Panc1 (cell line): ENCODE measurements at regions not wholly inside any gene's neighbourhood (a gene's known extent, or its start where the extent isn't known, plus 50 kb on each side); places are given as distances from the start of the nearest gene placed in this dataset.

Experiments used
- ATAC-seq: fragments of 200-7000 bp; cut with Tn5 transposase; 2 replicates; pipeline ENCODE4 v1.9.1; 2020; ENCODE audit warnings: mild to moderate bottlenecking, moderate library complexity
- BruUV-seq: library from RNA; stranded (reverse); fragments of 400-500 nt; replicated peaks from 2 replicates; lab custom pipeline; 2021; lab: Mats Ljungman, UMichigan
- CTCF ChIA-PET: fragments of 300-600 bp; sonication (Branson Sonifier 250); formaldehyde crosslinking; loops from one replicate; lab custom pipeline; 2022; ENCODE audit warnings: antibody characterized with exemption; lab: Charles Lee
- POLR2A ChIA-PET: fragments of 300-600 bp; sonication (Branson Sonifier 250); formaldehyde crosslinking; loops from one replicate; lab custom pipeline; 2022; ENCODE audit warnings: antibody characterized with exemption; lab: Charles Lee
- DNase-seq: peaks from one replicate; pipeline ENCODE4 v3.0.0-alpha.2; 2010; ENCODE audit warnings: low read depth, low spot score
- H3K27ac ChIP-seq: 2 replicates; pipeline ENCODE4 v1.5.1; 2011; ENCODE audit warnings: mild to moderate bottlenecking, low read length, inconsistent platforms
- H3K27me3 ChIP-seq: fragments of 200-500 bp; sonication (Bioruptor generic); 2 replicates; pipeline ENCODE4 v1.6.0; 2014; ENCODE audit warnings: low read length, inconsistent platforms; ENCODE audit not compliant: control insufficient read depth, insufficient read depth
- H3K36me3 ChIP-seq: fragments of 200-500 bp; sonication (Bioruptor generic); 2 replicates; pipeline ENCODE4 v1.5.1; 2014; ENCODE audit warnings: inconsistent platforms, mild to moderate bottlenecking, low read length, moderate library complexity; ENCODE audit not compliant: control insufficient read depth, insufficient read depth
- H3K4me1 ChIP-seq: 2 replicates; pipeline ENCODE4 v1.5.1; 2011; ENCODE audit warnings: inconsistent platforms, mild to moderate bottlenecking, low read length, moderate library complexity; ENCODE audit not compliant: control insufficient read depth, insufficient read depth
- H3K4me3 ChIP-seq, 2 experiments: 2 replicates each; pipeline ENCODE4 v1.5.1; 2011 to 2012; ENCODE audit warnings: low read depth in 2 of 2, low read length in 2 of 2, mild to moderate bottlenecking in 2 of 2, inconsistent platforms in 1 of 2, moderate library complexity in 1 of 2
- H3K9me3 ChIP-seq: fragments of 200-500 bp; sonication (Bioruptor generic); 2 replicates; pipeline ENCODE4 v1.5.1; 2014; ENCODE audit warnings: low read depth, mild to moderate bottlenecking, inconsistent platforms, low read length, moderate library complexity; ENCODE audit not compliant: control insufficient read depth, insufficient read depth
- CTCF ChIP-seq: fragments of 450-650 bp; IDR thresholded peaks from 2 replicates; pipeline ENCODE4 v1.5.1; 2017; ENCODE audit warnings: mild to moderate bottlenecking
- POLR2AphosphoS5 ChIP-seq: IDR thresholded peaks from 2 replicates; pipeline ENCODE4 v1.6.1; 2012; ENCODE audit warnings: mild to moderate bottlenecking, low read depth, low read length, moderate library complexity
- REST ChIP-seq, 2 experiments: IDR thresholded peaks; 2 replicates each; pipeline ENCODE4 v1.6.1; 2011 to 2012; ENCODE audit warnings: low read depth in 2 of 2, control low read depth in 1 of 2, low read length in 1 of 2, mild to moderate bottlenecking in 1 of 2, moderate library complexity in 1 of 2; ENCODE audit not compliant: insufficient read depth in 1 of 2
- SIN3A ChIP-seq: IDR thresholded peaks from 2 replicates; pipeline ENCODE4 v1.6.1; 2012; ENCODE audit warnings: low read depth, mild to moderate bottlenecking, low read length, moderate library complexity, borderline replicate concordance; ENCODE audit not compliant: insufficient read depth
- TCF7L2 ChIP-seq: IDR thresholded peaks from 2 replicates; pipeline ENCODE4 v1.6.1; 2011; ENCODE audit warnings: mild to moderate bottlenecking, low read depth, low read length, inconsistent platforms
- in situ Hi-C: cut with HindIII; loops from 2 replicates; pipeline ENCODE4 v1.10.0; 2016; ENCODE audit warnings: low sequenced_read_pairs, low pct_unique_long_range_greater_than_20kb
- intact Hi-C: fragments of 100-400 bp; cut with micrococcal nuclease; formaldehyde crosslinking; loops from one replicate; pipeline ENCODE4 v1.10.0; 2022; ENCODE audit not compliant: unreplicated experiment

GRCh38 chr2:5592916-5593315 is 99.3 kb upstream of the SOX11 start:
- Histone ChIP-seq H3K36me3 (no peaks in the 10 kb centered on the region), H3K9me3 (no peaks in the 10 kb centered on the region), H3K27me3 (no peaks in the 10 kb centered on the region), H3K27ac (no peak overlapping the region), H3K4me3 (no peak overlapping the region), H3K4me1 (no peaks in the 10 kb centered on the region)
- ATAC-seq (no peak), DNase-seq (no peak)
- in situ Hi-C loops (no loop called here), intact Hi-C loops (no loop called here)
- ChIA-PET CTCF (no interaction called here), POLR2A (no interaction called here)
- no TSS peak for BruUV-seq
- TF ChIP-seq REST (IDR thresholded peaks at IDR 0.05; ENCODE audit: insufficient read depth in 1 of 2, low read depth in 2 of 2, low read length in 1 of 2) (no peak), CTCF (no peak), SIN3A (no peak), POLR2AphosphoS5 (no peak), TCF7L2 (no peak)

GRCh38 chr2:5594249-5594695 is 97.9 kb upstream of the SOX11 start:
- CTCF ChIA-PET, result no interaction called here

More at GRCh38 chr2:5594249-5594695, 97.9 kb upstream of the SOX11 start:
- ATAC-seq (no peak), DNase-seq (no peak)
- TF ChIP-seq SIN3A (no peak), REST (IDR thresholded peaks at IDR 0.05; ENCODE audit: insufficient read depth in 1 of 2, low read depth in 2 of 2, low read length in 1 of 2) (no peak), POLR2AphosphoS5 (no peak), TCF7L2 (no peak), CTCF (no peak)
- Histone ChIP-seq H3K27me3 (no peaks in the 10 kb centered on the region), H3K4me3 (no peak overlapping the region), H3K36me3 (no peaks in the 10 kb centered on the region), H3K27ac (no peak overlapping the region), H3K9me3 (no peaks in the 10 kb centered on the region), H3K4me1 (no peaks in the 10 kb centered on the region)
- BruUV-seq, result no TSS peak
- intact Hi-C loops, result no loop called here
- in situ Hi-C loops, result no loop called here
- POLR2A ChIA-PET, result no interaction called here
